Muscle of back (tissue), 3 donors: ENCODE measurements at regions not wholly inside any gene's neighbourhood (a gene's known extent, or its start where the extent isn't known, plus 50 kb on each side); places are given as distances from the start of the nearest gene placed in this dataset.
"Not testable (repeated sequence)": the region's sequence is repeated elsewhere in the genome, so short reads cannot be mapped to it uniquely, and the experiment has no call there.

Experiments
- DNase-seq, 3 donors: peaks; one replicate each; pipeline versions ENCODE4 v3.0.0 to v3.0.0-alpha.2; 2013

DNA sequence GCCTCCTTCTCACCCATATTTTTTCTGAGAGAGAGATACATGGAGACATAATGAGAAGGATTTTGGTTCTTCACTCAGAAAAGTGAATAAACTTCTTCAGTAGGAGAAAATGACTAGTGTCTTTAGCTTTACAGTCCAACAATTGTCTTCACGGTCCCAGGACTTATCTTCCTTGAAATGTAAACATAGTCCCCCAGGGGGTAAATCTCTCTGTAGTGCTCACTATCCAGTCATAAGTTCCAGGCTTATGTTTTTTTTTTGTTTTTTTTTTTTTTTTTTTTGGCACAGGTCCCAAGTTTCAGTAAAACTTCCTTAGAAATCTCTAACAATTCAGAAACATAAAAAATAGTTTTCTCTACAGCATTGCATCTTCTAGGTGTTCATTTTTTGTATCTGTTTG, 890.2 kb upstream of the B3GALT2 start:
- DNase-seq, result peak in 1 of 3 donors; percentile 12

DNA sequence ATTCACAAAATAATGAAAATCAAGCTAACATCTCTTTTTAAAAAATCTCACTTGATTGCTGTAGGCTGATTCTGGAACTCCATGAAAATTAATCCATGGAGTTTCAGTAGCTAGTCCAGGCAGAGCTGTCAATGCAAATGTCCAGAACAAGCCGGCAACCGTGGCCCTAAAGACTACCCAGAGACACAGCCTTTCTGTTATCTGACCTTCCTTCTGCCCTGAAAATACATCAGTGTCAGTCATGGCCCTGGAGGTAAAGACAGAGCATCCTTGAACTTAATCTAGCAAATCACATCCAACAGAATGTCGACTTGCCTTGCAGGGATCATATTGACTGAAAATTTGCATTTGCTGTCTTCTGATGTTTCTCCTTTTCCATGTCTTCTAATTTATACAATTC, 887.4 kb upstream of the B3GALT2 start:
- no peak for DNase-seq

DNA sequence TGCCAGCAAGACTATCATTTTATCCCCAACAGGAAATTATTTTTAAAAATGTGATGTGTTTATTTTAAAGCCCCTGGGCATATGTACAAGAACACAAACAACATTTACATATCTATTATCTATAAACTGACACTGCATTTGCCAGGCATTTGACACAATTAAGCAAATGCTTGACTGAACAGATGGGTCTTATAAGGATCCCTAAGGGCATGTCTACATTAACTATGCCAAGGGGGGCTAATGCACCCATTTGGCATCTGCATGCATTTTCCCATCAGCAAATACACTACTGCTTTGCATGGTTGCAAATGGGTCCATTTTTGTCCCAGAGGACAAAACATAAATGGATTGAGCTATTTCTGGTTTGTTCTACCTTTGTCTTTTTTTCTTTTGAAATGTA, 884.8 kb upstream of the B3GALT2 start:
- no peak for DNase-seq

DNA sequence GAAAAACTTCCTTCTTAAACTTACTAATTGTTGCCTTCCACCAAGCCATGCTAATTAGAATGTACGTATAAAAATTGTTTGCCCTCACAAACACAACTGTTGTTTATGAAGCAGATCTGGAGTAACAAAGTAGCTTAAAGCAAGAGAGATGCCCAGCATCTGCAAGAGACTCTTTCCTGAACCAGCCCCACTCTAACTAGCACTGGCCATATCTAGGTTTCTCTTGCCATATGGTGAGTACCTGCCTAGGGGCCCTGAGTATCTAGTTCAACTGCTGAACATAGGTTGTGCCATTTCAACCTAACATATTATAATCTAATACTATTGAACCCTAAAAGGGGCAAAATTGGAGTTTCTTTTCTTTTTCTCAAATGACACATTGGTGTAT, 883.4 kb upstream of the B3GALT2 start:
- no peak for DNase-seq

DNA sequence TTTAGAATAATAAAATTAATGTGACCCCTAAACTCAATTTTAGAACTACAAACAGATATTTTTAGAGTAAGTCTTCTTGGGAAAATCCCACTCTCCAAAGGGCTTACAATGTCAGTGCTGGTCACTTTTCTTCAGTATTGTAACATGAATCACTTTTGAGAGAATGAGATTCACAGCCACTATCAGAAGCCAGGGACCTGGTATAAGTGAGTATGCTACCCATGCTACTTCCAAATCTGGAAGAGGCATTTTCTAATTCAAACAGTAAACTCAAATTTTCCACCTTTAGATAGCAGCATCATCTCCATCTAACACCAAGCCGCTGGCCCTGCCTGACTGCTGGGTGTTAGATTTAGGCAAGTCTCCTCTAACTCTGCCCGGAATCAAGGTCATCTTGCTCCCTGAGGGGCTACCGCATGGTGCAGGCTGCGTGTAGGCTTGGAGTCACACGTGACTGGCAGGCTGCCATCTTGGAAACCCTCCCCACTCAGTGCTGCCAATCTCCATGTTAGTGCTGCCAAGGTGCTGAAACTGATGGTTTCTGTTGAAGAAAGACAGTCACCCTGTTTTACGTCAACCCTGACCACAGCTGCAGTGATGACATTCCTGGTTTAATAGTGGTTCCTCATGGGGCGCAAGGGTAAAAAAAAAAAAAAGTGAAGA, 882.9 kb upstream of the B3GALT2 start:
- DNase-seq, result no peak

DNA sequence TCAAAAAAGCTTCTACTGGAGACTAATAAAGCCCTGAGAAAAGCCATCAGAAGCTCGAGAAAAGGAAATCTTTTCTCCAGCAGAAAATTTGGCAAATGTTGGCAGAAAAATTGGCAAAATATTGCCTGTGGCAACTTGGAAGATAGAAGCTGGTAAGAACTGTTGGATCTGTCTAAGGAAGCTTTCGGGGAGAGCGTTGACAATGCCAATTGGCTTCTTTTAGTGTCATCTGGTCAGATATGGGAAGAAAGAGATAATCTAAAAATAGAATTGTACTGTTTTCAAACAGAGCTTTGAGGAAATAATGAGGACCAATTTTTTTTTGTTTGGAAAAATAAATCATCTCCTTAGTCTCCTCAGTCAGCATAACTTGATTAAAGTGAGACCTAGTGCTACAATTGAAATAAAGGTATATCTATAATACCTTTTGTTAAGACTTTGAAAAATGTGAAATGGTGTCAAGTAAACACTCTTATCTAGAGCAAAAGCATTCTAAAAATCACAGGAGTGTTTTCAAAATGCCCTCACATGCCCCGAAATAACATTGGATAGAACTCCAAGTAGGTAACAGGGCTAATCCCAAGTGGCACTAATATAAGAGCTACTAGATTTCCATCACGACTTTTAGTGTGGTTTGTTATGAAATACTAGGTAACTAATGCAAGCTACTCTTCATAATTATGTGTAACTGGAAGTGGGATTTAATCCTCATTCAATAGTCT, 882.2 kb upstream of the B3GALT2 start:
- DNase-seq, result no peak

DNA sequence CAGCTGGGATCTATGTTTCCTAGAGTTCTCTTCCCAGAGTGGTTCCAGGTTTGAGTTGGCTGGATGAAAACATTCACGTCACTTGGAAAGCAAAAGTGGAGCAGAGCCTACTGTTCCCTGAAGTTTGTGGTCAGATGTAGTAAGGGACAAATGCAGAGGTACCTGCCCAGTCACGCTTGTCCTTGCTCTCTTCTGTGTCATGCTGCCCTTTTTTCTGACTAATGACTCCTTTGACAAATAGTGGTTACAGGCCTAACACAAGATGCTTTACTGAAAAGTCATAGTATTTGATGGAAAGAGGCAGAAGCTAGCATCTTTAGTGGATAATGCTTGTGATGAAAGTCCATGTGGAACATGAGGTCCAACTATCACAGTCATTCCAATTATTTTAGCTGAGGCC, 881.4 kb upstream of the B3GALT2 start:
- DNase-seq, result no peak

DNA sequence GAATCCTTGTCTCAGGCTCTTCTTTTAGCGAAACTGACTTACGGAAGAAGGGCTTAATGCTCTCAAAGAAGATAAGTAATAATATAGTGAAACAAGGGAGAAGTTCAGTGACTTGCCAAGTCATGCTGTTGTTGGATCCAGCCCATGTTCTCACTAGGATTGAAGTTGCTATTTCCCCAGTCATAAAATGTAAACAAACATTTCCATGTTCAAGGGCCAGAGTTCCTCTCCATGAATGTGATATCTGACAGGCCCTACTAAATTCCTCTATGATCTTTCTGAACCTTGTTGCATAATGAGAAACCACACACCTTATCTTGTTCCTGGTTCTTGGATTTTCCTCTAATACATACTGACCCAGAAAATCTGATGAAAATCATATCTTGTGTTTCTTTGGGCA, 876.5 kb upstream of the B3GALT2 start:
- no peak for DNase-seq

DNA sequence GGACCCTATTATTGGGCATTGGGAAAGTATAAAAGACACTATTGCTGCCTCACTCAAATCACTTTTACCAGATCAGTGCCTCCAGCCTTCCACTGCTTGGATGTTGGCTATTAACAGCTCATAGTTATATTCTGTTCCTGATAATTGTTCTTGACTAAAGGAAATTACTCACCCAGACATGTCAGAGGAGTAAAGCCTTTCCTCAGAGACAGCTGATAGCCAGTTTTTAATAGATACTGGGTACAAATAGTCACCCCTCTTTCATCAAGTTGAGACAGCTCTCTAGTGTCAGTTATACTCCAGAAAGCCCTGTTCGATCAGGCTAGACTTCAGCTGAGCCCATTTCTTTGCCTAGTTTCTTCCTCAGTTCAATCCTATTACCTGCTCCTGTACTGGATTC, 876.1 kb upstream of the B3GALT2 start:
- no peak for DNase-seq

DNA sequence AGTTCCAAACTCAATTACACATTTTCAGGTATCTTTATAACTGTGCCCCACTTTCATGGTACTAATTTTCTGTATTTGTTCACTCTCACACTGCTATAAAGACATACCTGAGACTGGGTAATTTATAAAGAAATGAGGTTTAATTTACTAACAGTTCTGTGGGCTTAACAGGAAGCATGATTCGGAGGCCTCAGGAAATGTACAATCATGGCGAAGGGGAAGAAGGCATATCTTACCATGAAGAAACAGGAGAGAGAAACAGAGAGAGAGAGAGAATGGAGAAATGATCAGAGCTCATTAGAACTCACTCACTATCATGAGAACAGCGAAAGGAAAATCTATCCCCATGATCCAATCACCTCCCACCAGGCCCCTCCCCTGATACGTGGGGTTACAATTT, 874.1 kb upstream of the B3GALT2 start:
- DNase-seq, result no peak

DNA sequence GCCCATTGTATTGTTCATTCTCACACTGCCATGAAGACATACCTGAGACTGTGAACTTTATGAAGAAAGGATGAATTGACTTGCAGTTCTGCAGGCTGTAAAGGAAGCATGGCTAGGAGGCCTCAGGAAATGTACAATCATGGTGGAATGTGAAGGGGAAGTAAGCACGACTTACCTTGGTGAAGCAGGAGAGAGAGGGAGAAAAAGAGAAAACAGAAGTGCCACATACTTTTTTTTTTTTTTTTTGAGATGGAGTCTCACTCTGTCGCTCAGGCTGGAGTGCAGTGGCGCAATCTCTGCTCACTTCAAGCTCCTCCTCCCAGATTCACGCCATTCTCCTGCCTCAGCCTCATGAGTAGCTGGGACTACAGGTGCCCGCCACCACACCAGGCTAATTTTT, 871.9 kb upstream of the B3GALT2 start:
- DNase-seq, result not testable (repeated sequence)

DNA sequence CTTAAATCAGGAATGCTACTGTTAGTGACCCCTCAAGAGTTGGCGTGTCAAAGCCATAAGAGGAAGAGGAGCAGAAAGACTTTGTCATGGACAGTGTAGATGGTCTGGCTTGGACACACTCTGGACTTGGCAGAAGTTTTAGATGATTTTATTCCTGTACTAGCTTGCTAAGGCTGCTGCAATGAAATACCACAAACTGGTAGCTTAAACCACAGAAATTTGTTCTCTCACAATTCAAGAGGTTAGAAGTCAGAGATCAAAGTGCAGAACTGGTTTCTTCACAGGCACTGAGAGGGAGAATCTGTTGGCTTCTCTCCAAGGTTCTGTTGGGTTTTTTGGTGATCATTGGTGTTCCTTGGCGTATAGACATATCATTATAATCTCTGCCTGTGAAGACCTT, 869.8 kb upstream of the B3GALT2 start:
- DNase-seq, result no peak

DNA sequence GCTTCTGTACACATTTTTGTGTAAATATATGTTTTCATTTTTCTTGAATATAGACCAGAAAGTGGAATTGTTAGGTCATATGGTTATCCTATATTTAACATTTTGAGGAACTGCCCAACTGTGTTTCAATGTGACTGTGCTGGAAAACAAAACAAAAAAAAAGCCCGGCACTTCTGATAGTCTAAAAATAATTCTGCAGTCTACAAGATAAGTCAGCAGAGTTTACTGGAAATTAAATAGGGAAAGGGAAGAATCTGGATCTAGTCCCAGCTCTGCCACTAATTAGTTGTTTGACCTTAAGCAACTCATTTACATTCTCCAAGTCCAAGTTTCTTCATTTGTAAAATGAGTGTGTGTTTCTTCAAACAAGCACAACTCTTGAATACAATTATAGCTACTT, 869.1 kb upstream of the B3GALT2 start:
- DNase-seq, result peak in 1 of 3 donors; percentile 7

DNA sequence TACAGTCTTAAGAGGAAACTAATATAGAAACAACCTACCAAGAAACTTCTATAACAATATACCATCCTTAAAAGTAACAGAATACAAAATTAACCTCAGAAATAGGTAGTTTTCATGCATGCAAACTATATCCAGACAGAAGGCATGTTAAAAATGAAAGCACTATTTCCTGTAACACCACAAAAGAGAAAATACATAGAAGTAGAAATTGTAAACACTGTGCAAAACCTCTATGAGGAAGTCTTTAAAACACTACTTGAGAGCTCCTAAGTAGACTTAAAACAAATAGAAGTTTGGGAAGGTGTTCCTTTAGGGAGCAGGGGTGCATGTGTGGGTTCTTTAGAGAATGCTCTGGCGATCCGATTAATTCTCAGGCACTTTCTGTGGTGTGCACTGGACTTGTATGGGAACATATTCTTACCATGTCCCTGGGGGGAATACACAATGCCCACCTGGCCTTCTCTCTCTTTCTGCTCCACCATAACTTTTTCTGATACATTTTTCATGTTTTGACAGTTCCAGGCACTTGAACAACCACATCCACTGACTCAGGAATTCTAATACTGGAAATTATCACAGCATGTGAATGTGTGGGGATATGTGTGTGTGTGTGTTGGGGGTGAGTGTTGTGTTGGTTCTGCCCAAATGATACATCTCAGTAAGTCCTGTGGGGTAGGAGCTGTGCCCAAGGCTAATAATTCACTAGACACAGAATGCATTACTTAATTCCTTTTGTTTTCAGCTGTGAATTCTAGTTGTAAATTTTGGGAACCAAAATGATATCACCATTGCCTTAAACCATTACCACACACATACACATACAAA, 866.3 kb upstream of the B3GALT2 start:
- no peak for DNase-seq

DNA sequence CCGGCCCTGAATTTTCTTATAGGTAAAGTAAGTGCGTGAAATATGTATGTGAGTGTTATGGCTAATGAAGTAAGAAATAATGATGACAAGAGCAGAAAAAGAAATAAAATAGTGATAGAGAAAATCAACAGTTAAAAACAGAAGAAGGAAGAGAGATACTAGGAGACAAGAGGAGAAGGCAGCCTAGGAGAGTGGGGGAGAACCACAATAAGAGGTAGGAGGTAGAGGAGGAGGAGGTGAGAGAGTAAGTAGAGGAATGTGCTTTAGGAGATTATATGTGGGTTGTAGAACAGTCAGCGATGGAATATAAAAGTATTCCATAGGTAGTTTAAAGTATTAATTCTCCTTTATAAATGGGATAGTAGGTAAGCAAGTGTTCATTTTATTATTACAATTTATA, 861.5 kb upstream of the B3GALT2 start:
- DNase-seq, result no peak

DNA sequence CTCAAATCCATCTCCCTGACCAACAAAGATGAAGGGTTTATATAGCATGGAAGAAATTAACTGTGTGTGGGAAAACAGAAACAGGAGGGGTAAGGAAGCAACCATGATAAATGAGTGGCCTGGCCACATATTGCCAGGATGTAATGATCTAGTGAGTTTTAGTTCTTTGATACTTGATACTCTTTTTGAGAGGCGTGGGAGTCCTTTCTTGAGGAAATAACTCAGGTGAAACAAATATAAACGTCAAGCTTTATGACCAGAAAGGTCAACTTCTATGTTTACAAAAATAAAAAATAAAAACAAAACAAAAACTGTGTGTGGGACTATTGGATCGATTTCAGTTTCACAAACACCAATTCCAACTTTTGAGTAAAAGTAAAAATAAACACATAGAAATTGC, 860.8 kb upstream of the B3GALT2 start:
- no peak for DNase-seq

DNA sequence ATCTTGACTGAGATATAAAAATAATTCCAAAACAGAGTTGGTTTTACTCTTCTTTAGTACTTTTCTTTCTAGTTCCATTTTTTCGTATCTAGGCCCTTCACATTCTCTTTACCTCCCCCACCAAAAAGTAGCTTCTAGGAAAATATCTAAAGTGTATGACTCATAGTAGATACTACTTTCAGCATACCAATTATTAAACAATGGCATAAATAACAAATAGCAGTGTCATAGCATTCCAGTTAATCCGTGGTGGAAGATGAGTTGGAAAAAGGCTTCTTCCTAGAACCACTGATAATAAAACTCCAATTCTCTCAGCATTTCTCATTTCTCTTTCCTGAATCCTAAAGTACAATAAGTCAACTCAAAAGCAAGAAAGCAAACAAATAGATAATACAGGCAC, 859.0 kb upstream of the B3GALT2 start:
- DNase-seq, result peak in 1 of 3 donors; percentile 40

DNA sequence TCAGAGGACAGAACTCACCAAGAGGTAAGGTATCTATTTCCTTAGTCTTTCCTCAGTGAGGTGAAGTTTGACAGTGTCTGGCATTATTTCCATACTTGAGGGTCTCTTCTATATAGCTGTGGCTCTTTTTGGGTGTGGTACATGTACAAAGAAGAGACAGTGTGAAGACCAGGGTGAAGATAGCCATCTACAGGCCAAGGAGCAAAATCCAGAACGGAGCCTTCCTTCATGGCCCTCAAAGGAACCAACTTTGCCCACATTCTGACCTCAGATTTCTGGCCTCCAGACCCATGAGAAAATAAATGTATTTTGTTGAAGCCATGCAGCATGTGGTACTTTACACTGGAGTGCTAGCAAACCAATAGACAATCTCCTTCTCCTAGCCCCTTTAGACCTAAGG, 858.5 kb upstream of the B3GALT2 start:
- DNase-seq, result no peak

DNA sequence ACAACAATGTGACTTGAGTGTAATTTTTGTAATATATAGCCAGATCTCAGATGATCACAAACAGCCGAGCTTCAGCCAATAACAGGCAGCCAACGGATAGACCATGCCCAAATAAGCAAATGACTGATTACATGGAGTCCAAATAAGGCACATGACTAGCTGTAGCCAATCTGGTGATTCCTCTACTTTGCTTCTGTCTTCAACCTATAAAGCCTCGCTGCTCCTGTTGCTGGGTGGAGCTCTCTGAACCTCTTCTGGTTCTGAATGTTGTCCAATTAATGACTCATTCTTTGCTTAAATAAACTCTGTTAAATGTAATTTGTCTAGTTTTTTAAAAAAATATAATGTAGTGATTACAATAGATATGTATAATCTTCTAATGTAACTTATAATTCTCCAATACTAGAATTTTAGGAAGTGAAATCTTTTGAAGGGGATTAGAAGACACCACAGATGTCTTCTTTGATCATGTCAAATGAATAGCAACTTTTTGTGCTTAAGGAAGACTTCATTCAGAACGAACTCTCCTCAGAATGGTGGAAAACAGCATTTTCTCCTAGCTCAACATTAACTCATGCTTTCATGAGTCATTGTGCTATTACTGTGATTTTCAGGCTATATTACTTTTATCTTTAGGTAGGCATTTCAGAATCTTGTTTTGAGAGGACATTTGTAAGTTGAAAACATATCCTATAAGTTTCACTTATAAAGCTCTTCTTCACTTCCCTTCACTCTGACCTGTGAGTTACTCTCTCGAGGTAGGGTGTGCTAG, 857.8 kb upstream of the B3GALT2 start:
- no peak for DNase-seq

DNA sequence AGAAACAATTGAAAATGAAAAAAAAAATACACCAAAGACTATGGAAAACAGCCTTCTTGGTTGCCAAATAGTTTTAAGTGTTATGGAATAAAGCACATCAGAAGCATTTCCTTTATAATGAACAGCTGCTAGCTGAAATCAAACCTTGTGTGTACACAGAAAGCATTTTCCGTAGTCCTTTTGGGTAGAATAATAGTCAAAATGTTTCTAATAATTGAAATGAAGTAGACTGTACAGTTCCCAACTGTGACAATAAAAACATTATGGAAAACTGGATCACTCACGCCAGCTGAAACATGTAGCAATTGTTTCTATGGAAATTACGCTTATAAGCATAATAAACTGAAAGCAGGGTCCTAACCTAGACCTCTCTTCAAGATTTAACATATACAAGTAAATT, 856.3 kb upstream of the B3GALT2 start:
- peak; percentile 28 to 40 (median 33) for DNase-seq

DNA sequence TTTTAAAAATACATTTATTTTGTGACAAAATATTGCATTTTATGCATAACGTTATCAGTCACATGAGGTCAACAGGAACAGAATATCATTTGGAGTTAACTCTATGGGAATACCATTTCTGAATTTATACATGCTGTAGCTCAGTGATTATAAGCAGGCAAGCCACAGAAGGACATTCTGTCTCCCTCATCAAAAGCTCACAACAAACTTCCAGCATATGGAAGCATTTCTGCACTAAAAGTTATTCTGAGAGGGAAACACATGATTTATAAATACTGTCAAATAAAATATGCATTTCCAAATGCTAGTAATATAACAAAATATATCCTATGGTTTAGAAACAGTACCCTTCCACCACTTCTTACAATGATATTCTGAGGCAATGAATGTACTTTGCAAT, 854.1 kb upstream of the B3GALT2 start:
- DNase-seq, result no peak

DNA sequence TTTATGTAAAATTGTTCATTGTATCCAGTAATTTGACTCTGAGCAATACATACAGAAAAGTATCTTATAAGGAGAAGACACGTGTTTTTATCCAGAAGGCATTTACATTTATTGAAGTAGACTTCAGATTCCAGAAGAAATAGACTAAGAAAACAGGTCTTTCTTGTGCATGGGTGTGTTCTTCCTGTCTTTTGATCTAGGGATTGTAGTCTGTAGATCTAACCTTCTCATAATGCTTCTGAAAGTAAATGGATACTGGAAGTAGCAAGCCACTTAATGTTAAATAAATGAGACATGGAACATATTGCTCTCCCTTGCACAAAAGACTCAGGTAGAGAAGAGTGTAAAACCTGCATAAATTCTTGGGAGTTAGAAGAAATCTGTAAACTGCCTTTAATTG, 853.2 kb upstream of the B3GALT2 start:
- no peak for DNase-seq
